ENCODE measurements at regions not wholly inside any gene's neighbourhood (a gene's known extent, or its start where the extent isn't known, plus 50 kb on each side); places are given as distances from the start of the nearest gene placed in this dataset.
"Not testable (repeated sequence)": the region's sequence is repeated elsewhere in the genome, so short reads cannot be mapped to it uniquely, and the experiment has no call there.

DNA sequence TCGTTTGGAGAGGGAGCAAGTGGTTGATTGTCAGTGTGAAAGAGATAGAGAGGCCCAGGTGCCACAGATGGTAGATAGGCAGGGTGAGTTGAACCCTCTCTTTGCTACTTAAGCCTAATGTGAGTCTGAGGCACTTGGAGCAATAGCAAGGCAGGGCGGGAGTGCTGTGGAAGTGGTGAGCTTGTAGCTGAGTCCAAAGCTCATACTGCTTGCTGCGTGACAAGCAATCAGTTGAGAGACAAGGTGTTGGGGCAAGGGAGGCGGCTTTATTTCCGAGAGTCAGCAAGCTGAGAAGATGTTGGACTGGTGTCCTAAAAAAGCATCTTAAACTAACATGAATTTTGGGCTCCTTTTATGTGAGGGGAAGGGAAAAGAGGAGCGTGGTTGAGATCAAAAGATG is 112.9 kb upstream of the ZKSCAN2 start:
- TF ChIP-seq, protein P1, sequence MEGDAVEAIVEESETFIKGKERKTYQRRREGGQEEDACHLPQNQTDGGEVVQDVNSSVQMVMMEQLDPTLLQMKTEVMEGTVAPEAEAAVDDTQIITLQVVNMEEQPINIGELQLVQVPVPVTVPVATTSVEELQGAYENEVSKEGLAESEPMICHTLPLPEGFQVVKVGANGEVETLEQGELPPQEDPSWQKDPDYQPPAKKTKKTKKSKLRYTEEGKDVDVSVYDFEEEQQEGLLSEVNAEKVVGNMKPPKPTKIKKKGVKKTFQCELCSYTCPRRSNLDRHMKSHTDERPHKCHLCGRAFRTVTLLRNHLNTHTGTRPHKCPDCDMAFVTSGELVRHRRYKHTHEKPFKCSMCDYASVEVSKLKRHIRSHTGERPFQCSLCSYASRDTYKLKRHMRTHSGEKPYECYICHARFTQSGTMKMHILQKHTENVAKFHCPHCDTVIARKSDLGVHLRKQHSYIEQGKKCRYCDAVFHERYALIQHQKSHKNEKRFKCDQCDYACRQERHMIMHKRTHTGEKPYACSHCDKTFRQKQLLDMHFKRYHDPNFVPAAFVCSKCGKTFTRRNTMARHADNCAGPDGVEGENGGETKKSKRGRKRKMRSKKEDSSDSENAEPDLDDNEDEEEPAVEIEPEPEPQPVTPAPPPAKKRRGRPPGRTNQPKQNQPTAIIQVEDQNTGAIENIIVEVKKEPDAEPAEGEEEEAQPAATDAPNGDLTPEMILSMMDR (conservative IDR thresholded peaks at IDR 0.05; ENCODE audit: low read depth, low read length): no peak
- no peak overlapping the region for H3K4me3 ChIP-seq (ENCODE audit: low read depth, low read length)
- no peak for DNase-seq (ENCODE audit: low read depth)

DNA sequence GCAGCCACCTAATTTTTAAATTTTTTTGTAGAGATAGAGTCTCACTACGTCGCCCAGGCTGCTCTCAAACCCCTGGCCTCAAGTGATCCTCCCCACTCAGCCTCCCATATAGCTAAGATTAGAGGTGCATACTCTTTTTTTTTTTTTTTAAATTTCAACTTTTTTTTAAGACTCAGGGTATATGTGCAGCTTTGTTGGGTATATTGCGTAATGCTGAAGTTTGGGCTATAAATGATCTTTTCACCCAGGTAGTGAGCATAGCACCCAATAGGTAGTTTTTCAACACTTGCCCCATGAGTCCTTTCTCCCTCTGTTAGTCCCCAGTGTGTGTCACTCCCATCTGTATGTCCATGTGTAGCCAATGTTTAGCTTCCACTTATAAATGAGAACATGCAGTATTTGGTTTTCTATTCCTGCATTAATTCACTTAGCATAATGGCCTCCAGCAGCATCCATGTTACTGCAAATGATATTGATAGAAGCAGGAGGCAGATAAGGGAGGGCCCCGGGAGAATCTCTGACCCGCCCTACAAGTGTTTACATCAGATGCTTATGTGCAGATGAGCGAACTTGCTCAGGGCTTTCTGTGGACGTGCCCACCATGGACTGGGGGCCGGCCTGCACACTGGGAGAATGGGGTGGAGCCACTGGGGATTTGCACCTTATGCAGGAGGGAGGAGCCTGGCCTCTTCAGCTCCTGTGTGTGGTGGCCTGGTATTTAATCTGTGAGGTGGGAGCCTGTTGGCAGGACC is 110.3 kb upstream of the ZKSCAN2 start:
- no peak for DNase-seq (ENCODE audit: low read depth)
- H3K4me3 ChIP-seq (ENCODE audit: low read depth, low read length): no peak overlapping the region
- TF ChIP-seq, protein P1 (conservative IDR thresholded peaks at IDR 0.05; ENCODE audit: low read depth, low read length): no peak

DNA sequence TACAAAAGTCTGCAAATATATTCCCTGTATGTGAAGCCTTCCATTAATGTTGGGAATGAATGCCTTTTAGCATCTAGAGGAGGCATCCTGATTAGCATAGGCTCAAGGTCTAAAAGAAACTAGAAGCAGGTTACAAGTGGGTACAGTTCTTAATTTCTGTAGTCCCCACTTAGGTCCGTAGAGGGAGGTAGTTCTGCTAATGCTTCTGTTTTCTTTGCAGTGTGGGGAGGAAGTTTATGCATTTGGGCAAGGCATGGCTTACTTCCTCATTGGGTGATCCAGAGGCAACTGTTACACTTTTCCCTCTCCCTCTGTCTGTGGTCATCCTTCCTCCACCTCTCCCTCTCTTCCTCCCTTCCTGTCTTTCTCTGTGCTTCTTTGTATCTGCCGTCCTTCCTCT is 108.4 kb upstream of the ZKSCAN2 start:
- no peak overlapping the region for H3K4me3 ChIP-seq (ENCODE audit: low read depth, low read length)

DNA sequence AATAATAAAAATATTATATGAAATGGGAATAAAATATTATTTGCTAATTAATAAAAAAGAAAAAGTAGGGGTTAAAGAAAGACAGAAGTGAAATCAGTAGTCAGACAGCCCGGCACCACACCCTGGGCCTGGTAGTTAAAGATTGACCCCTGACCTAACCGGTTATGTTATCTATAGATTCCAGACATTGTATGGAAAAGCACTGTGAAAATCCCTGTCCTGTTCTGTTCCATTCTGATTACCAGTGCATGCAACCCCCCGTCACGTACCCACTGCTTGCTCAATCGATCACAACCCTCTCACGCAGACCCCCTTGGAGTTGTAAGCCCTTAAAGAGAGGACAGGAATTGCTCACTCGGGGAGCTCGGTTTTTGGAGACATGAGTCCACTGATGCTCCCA is 101.9 kb upstream of the ZKSCAN2 start:
- H3K4me3 ChIP-seq (ENCODE audit: low read depth, low read length); DNase-seq (ENCODE audit: low read depth): not testable (repeated sequence)

More for the DNA sequence above, 108.4 kb upstream of the ZKSCAN2 start:
- TF ChIP-seq, protein P1 (conservative IDR thresholded peaks at IDR 0.05; ENCODE audit: low read depth, low read length): no peak
- DNase-seq (ENCODE audit: low read depth): no peak

DNA sequence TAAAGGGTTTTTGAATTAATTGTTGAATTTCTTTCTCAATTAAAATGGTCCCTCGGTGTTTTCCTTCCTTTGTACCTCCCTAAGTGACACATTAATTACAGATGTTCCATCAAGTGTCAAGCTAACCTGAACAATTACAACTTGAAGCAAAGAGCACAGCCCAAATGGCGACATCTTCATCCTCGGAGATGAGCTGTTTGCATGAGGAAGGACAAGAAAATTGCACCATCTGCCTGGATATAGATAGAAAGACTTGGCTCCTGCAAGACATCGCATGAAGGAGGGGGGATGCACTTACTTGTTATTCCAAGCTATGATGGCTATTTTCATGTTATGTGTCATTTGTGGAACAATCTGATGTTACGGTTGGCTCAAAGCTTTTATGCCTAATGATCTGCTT is 86.4 kb upstream of the ZKSCAN2 start:
- no peak overlapping the region for H3K4me3 ChIP-seq (ENCODE audit: low read depth, low read length)
- TF ChIP-seq, protein P1 (conservative IDR thresholded peaks at IDR 0.05; ENCODE audit: low read depth, low read length): no peak
- DNase-seq (ENCODE audit: low read depth): no peak

DNA sequence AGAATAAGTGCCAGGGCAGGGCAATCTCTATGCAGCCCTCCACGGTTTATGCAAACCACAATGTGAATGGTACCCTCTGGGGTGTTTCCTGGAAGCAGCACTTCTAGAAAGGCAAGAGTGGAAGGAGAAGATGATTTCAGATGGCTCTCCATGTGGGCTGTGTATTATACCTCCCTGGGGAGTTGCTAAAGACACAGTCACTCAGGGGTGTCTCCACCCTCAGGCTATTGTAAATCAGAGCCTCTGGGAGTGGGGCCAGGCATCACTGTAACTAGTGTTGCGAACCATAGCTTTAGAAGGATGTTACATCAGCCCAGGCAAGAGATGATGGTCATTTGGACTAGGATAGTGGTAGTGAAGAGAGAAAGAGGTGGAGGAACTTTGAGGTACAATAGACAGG is 83.3 kb upstream of the ZKSCAN2 start:
- no peak for DNase-seq (ENCODE audit: low read depth)
- no peak overlapping the region for H3K4me3 ChIP-seq (ENCODE audit: low read depth, low read length)

DNA sequence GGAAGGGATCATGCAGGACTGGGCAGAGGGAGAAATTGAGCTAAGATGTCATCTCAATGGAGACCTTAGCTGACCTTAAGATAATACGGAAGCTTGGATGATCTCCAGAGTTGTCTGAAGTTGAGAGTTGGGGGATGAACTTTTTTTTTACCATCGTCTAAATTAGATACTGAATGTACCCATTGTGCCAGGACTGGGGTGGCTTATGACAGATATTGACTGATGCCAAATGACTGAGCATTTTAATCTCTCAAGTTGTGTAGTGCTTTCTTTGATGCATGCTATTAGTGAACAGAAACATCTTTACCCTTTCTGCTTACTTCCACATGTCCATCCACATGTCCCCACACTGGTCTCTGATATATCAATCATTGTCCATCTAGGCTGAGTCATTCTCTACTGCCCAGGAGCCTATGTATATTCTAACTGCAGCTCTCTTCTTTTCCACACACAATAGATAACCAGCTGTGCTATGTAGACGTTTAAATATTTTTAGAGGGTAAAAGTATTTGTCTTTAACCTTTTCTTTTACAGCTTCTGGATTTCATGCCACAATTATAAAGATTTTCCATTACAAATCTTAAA is 60.2 kb upstream of the ZKSCAN2 start:
- H3K4me3 ChIP-seq (ENCODE audit: low read depth, low read length): no peak overlapping the region
- TF ChIP-seq, protein P1 (conservative IDR thresholded peaks at IDR 0.05; ENCODE audit: low read depth, low read length): no peak
- no peak for DNase-seq (ENCODE audit: low read depth)

More for the DNA sequence above, 83.3 kb upstream of the ZKSCAN2 start:
- TF ChIP-seq, protein P1 (conservative IDR thresholded peaks at IDR 0.05; ENCODE audit: low read depth, low read length): no peak

All from choroid plexus epithelial cell (primary cell).